ENCODE measurements at regions not wholly inside any gene's neighbourhood (a gene's known extent, or its start where the extent isn't known, plus 50 kb on each side); places are given as distances from the start of the nearest gene placed in this dataset.

- TF ChIP-seq, protein P1, sequence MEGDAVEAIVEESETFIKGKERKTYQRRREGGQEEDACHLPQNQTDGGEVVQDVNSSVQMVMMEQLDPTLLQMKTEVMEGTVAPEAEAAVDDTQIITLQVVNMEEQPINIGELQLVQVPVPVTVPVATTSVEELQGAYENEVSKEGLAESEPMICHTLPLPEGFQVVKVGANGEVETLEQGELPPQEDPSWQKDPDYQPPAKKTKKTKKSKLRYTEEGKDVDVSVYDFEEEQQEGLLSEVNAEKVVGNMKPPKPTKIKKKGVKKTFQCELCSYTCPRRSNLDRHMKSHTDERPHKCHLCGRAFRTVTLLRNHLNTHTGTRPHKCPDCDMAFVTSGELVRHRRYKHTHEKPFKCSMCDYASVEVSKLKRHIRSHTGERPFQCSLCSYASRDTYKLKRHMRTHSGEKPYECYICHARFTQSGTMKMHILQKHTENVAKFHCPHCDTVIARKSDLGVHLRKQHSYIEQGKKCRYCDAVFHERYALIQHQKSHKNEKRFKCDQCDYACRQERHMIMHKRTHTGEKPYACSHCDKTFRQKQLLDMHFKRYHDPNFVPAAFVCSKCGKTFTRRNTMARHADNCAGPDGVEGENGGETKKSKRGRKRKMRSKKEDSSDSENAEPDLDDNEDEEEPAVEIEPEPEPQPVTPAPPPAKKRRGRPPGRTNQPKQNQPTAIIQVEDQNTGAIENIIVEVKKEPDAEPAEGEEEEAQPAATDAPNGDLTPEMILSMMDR (IDR thresholded peaks at IDR 0.05 in 4 of 5, conservative IDR thresholded peaks at IDR 0.05 in 1 of 5), result no peak
- no peak for TF ChIP-seq POLR2A (IDR thresholded peaks at IDR 0.05)
Observed at GRCh38 chr10:124164264-124164663, 70.9 kb upstream of the CHST15 start.

Data from gastrocnemius medialis (tissue), 4 donors.